RWPE1 (cell line): ENCODE measurements at regions not wholly inside any gene's neighbourhood (a gene's known extent, or its start where the extent isn't known, plus 50 kb on each side); places are given as distances from the start of the nearest gene placed in this dataset.
"Not testable (repeated sequence)": the region's sequence is repeated elsewhere in the genome, so short reads cannot be mapped to it uniquely, and the experiment has no call there.

Source experiments
- CTCF ChIA-PET: fragments of 350-600 bp; sonication (Branson Sonifier 250); formaldehyde crosslinking; extraction: SDS; loops from one replicate; lab custom pipeline; 2021; lab: Yijun Ruan, JAX
- POLR2A ChIA-PET: fragments of 400-600 bp; formaldehyde crosslinking; extraction: SDS; loops from one replicate; lab custom pipeline; 2020; ENCODE audit warnings: antibody characterized with exemption; ENCODE audit not compliant: low non-redundant PET; lab: Yijun Ruan, JAX
- DNase-seq: peaks from one replicate; pipeline ENCODE4 v3.0.0; 2012; ENCODE audit warnings: low spot score
- H3K27ac ChIP-seq: fragments of 450-650 bp; 2 replicates; pipeline ENCODE4 v1.5.1; 2017
- TF ChIP-seq, protein P1 (sequence below): fragments of 450-650 bp; conservative IDR thresholded peaks from 2 replicates; pipeline ENCODE4 v1.5.1; 2017; ENCODE audit warnings: low read depth, mild to moderate bottlenecking

DNA sequence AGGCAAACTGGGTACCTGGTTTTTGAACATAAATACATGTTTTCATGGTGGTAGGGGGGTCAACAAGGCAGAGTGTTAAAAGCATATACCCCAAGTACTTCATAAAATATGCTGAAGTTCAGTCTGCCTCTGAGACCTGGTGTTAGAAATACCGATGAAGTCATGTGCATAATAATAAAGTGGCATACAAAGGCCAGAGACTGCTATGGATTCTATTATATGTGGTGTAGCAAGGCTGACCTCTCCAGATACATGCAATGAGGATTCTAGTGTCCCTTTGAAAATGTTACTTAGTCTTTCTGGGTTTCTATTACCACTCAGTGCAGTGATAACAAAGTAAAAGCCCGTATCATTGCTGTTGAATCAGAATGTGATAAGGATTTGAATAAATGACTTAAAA is 487.5 kb upstream of the ZNF608 start:
- no peak for DNase-seq
- TF ChIP-seq, protein P1, sequence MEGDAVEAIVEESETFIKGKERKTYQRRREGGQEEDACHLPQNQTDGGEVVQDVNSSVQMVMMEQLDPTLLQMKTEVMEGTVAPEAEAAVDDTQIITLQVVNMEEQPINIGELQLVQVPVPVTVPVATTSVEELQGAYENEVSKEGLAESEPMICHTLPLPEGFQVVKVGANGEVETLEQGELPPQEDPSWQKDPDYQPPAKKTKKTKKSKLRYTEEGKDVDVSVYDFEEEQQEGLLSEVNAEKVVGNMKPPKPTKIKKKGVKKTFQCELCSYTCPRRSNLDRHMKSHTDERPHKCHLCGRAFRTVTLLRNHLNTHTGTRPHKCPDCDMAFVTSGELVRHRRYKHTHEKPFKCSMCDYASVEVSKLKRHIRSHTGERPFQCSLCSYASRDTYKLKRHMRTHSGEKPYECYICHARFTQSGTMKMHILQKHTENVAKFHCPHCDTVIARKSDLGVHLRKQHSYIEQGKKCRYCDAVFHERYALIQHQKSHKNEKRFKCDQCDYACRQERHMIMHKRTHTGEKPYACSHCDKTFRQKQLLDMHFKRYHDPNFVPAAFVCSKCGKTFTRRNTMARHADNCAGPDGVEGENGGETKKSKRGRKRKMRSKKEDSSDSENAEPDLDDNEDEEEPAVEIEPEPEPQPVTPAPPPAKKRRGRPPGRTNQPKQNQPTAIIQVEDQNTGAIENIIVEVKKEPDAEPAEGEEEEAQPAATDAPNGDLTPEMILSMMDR, result no peak
- POLR2A ChIA-PET, result no interaction called here

DNA sequence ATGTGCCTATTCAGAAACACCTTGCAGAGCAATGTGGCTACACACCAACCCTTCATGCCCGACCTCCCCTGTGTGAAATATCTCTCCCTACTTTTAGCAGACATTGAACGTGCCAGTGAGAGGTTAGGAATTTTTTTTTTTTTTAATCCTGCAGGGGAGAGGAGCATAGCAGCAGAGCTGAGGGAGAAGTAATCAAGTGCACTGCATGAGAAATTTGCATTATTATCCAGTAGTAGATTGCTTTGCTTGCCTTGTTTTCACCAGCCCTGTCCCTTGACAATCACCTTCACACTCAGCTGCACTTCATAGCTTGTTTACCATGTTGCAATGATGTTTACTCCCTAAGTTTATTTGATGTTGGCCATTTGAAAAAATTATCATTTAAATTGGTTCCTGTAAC is 489.6 kb upstream of the ZNF608 start:
- CTCF ChIA-PET, result interaction anchor here (0.6 kb wide), 1 partner anchor 222 kb away, joined by 3 read pairs; no protein-coding TSS in a partner anchor
- TF ChIP-seq, protein P1, result no peak
- POLR2A ChIA-PET, result no interaction called here
- no peak for DNase-seq
- H3K27ac ChIP-seq, result no peak overlapping the region

More for the DNA sequence above, 487.5 kb upstream of the ZNF608 start:
- CTCF ChIA-PET, result interaction anchor here (0.7 kb wide), 1 partner anchor 460 kb away, joined by 5 read pairs; no protein-coding TSS in a partner anchor
- no peak overlapping the region for H3K27ac ChIP-seq

DNA sequence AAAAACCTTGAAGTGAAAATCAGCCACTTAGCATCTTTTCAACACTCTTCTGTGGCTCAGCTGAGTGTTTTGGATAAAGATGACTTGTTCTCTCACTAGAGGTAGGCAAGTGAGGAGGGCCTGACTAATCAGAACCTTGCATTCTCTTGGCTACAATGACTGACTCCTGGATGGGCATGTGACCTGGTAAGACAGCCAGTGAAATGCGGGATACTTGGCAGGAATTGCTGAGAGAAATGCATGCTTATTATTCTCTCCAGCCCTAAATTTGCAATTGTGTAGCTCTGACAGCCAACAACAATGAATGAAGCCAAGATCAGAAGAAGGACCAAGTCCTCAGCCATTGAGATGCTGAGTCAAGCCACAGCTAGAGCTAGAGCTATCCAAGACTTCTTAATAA is 490.5 kb upstream of the ZNF608 start:
- POLR2A ChIA-PET, result no interaction called here
- no peak for DNase-seq
- H3K27ac ChIP-seq, result no peak overlapping the region
- CTCF ChIA-PET, result no interaction called here
- TF ChIP-seq, protein P1, result no peak

DNA sequence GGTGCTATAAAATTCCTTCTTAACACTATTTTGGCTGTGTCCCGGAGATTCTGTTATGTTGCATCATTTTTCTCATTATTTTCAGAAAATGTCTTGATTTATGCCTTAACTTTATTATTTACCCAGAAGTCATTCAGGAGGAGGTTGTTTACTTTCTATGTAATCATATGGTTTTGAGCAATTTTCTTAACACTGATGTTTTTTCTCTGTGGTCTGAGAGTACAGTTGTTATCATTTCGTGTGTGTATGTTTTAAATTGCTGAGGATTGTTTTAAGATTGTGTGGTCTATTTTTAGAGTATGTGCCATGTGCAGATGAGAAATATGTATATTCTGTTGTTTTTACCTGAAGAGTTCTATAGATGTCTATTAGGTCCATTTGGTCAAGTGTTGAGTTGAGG is 498.1 kb upstream of the ZNF608 start:
- DNase-seq, result no peak
- TF ChIP-seq, protein P1, result no peak
- CTCF ChIA-PET, result interaction anchor here (0.6 kb wide), 1 partner anchor 281 kb away, joined by 6 read pairs; no protein-coding TSS in a partner anchor
- POLR2A ChIA-PET, result no interaction called here
- H3K27ac ChIP-seq, result no peak overlapping the region

DNA sequence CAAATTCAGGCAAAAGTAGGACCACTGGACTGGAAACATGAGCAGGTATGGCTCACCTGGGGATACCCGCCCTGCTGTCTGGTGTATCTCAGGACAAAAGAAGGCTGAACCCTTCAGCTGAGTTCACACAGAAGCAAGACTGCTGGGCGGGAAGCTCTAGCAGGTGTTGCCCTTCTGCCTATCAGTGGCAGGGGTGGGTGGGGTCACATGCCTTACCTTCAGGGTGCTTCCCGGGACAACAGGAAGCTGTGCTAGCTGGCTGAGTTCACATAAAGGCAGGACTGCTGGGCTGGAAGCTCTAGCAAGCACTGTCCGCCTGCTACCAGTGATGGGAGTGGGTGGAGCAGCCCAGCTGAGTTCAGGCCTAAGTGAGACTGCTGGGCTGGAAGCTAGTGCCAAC is 498.8 kb upstream of the ZNF608 start:
- no peak overlapping the region for H3K27ac ChIP-seq
- POLR2A ChIA-PET, result no interaction called here
- CTCF ChIA-PET, result no interaction called here
- TF ChIP-seq, protein P1, result no peak
- no peak for DNase-seq

DNA sequence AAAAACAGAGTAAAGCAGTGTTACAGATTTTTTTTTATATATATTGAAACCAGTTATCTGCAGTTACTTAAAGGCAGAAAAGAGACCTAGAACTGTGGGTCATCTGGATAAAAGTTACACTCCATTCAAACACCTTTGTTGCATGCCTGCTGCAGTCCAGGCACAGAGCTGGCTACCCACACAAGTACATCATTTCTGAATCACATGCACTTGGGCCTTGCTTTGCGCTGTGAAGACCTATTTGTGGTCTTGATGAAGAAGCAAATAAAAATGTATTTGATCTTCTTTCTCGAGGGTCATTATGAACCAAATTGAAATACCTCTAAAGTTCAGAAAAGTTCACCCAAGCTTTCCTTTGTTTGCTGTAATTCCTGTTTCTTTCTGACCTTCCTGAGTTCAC is 503.0 kb upstream of the ZNF608 start:
- no peak overlapping the region for H3K27ac ChIP-seq
- CTCF ChIA-PET, result interaction anchor here (0.6 kb wide), 1 partner anchor 170 kb away, joined by 4 read pairs; no protein-coding TSS in a partner anchor
- POLR2A ChIA-PET, result no interaction called here
- TF ChIP-seq, protein P1, result no peak
- no peak for DNase-seq

DNA sequence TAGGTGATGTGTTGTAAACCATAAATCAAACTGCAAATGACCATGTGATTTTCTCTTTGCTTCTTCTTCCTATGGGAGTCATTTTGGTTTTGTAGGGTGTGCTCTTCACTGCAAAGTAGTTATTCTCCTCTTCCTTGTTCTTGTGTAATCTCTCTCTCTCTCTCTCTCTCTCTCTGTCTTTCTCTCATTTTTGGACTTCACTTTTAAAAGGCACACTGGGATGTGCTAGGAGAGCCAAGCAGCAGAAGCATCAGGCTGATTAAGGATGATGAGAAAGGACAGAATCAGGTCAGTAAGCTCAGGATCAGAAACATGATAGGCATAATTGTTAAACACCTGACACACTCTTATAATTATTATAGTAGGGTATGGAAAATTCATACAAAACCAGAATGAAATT is 505.3 kb upstream of the ZNF608 start:
- TF ChIP-seq, protein P1, result no peak
- CTCF ChIA-PET, result interaction anchor here (0.7 to 1.0 kb wide), 2 partner anchors 51 to 227 kb away, joined by 3 to 5 read pairs; no protein-coding TSS in a partner anchor
- no peak overlapping the region for H3K27ac ChIP-seq
- POLR2A ChIA-PET, result no interaction called here
- no peak for DNase-seq

DNA sequence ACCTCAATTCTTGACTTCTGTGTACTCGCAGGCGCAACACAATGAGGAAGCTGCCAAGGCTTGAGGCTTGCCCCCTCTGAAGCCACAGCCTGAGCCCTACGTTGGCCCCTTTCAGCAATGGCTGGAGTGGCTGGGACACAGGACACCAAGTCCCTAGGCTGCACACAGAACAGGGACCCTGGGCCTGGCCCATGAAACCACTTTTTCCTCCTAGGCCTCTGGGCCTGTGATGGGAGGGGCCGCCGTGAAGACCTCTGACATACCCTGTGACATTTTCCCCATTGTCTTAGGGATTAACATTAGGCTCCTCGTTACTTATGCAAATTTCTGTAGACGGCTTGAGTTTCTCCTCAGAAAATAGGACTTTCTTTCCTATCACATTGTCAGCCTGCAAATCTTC is 507.2 kb upstream of the ZNF608 start:
- DNase-seq, H3K27ac ChIP-seq, POLR2A ChIA-PET: not testable (repeated sequence)
- CTCF ChIA-PET, result interaction anchor here (0.6 kb wide), 1 partner anchor 1251 kb away, joined by 3 read pairs; no protein-coding TSS in a partner anchor
